Astrocyte of the cerebellum (primary cell): ENCODE measurements at regions not wholly inside any gene's neighbourhood (a gene's known extent, or its start where the extent isn't known, plus 50 kb on each side); places are given as distances from the start of the nearest gene placed in this dataset.
"Not testable (repeated sequence)": the region's sequence is repeated elsewhere in the genome, so short reads cannot be mapped to it uniquely, and the experiment has no call there.

ENCODE experiments used
- DNase-seq: peaks from one replicate; pipeline ENCODE4 v3.0.0-alpha.2; 2011; ENCODE audit warnings: low read depth
- H3K4me3 ChIP-seq: 2 replicates; pipeline ENCODE4 v1.5.1; 2011; ENCODE audit warnings: mild to moderate bottlenecking, low read depth, low read length, moderate library complexity
- CTCF ChIP-seq: IDR thresholded peaks from 2 replicates; pipeline ENCODE4 v1.5.1; 2012; ENCODE audit warnings: low read length, low read depth, moderate library complexity, mild to moderate bottlenecking; ENCODE audit errors: missing control alignments
- in situ Hi-C: cut with HindIII; loops from 2 replicates; pipeline ENCODE4 v1.10.0; 2017; ENCODE audit warnings: low sequenced_read_pairs

GRCh38 chr6:51314965-51315364 is 496.3 kb downstream of the TFAP2B start:
- no peak overlapping the region for H3K4me3 ChIP-seq
- DNase-seq, result no peak
- TF ChIP-seq CTCF, result no peak
- in situ Hi-C loops, result no loop called here

GRCh38 chr6:51318674-51319073 is 500.0 kb downstream of the TFAP2B start:
- TF ChIP-seq CTCF, result no peak
- in situ Hi-C loops, result no loop called here
- no peak overlapping the region for H3K4me3 ChIP-seq
- no peak for DNase-seq

GRCh38 chr6:51321477-51321876 is 502.8 kb downstream of the TFAP2B start:
- H3K4me3 ChIP-seq, in situ Hi-C loops, DNase-seq: not testable (repeated sequence)

- in situ Hi-C loops, result no loop called here
- no peak overlapping the region for H3K4me3 ChIP-seq
- no peak for DNase-seq
- no peak for TF ChIP-seq CTCF
These were observed 503.8 kb downstream of the TFAP2B start for GRCh38 chr6:51322505-51322904.

- TF ChIP-seq CTCF, result no peak
- no peak for DNase-seq
- no peak overlapping the region for H3K4me3 ChIP-seq
- in situ Hi-C loops, result no loop called here
These were observed 504.4 kb downstream of the TFAP2B start for GRCh38 chr6:51323056-51323455.

- no peak overlapping the region for H3K4me3 ChIP-seq
- in situ Hi-C loops, result no loop called here
- no peak for DNase-seq
- no peak for TF ChIP-seq CTCF
These were observed 512.3 kb downstream of the TFAP2B start for GRCh38 chr6:51330971-51331370.

- DNase-seq, result no peak
- no peak for TF ChIP-seq CTCF
- H3K4me3 ChIP-seq, result no peak overlapping the region
- in situ Hi-C loops, result no loop called here
These were observed 516.9 kb downstream of the TFAP2B start for GRCh38 chr6:51335543-51335942.
